K562 (cell line): ENCODE measurements at regions not wholly inside any gene's neighbourhood (a gene's known extent, or its start where the extent isn't known, plus 50 kb on each side); places are given as distances from the start of the nearest gene placed in this dataset.

Experiments
- ARHGAP35 ChIP-seq: fragments of 450-650 bp; IDR thresholded peaks from 2 replicates; pipeline ENCODE4 v1.6.1; 2018; ENCODE audit not compliant: partially characterized antibody
- CBFA2T2 ChIP-seq: fragments of 450-650 bp; conservative IDR thresholded peaks from 2 replicates; pipeline ENCODE4 v1.6.1; 2017; ENCODE audit warnings: mild to moderate bottlenecking
- CBX5 ChIP-seq: IDR thresholded peaks from 2 replicates; pipeline ENCODE4 v1.6.1; 2014; ENCODE audit warnings: low read depth, borderline replicate concordance
- CSDE1 ChIP-seq, 2 experiments: fragments of 450-650 bp; IDR thresholded peaks; 2 replicates each; pipeline ENCODE4 v1.6.1; 2016; ENCODE audit warnings: mild to moderate bottlenecking in 1 of 2
- ELF2 ChIP-seq: fragments of 250-450 bp; sonication (Bioruptor Pico); IDR thresholded peaks from 2 replicates; pipeline ENCODE4 v1.5.0; 2021; ENCODE audit warnings: mild to moderate bottlenecking
- GTF2E2 ChIP-seq: fragments of 200-800 bp; sonication (Bioruptor generic); IDR thresholded peaks from 2 replicates; pipeline ENCODE4 v1.6.1; 2016; ENCODE audit warnings: missing genetic modification characterization, missing compliant biosample characterization
- HDAC8 ChIP-seq: fragments of 450-650 bp; IDR thresholded peaks from 2 replicates; pipeline ENCODE4 v1.6.1; 2016; ENCODE audit warnings: mild to moderate bottlenecking, missing genetic modification characterization, moderate library complexity, missing compliant biosample characterization
- MNT ChIP-seq, 2 experiments: fragments of 450-650 bp; conservative IDR thresholded peaks; 2 replicates each; pipeline ENCODE4 v1.6.1; 2017; ENCODE audit warnings: mild to moderate bottlenecking in 2 of 2, moderate library complexity in 2 of 2
- NFYB ChIP-seq: IDR thresholded peaks from 2 replicates; pipeline ENCODE4 v1.6.1; 2011; ENCODE audit warnings: mild to moderate bottlenecking, moderate library complexity; ENCODE audit not compliant: insufficient read length; ENCODE audit errors: extremely low read depth
- NR1H2 ChIP-seq: sonication (generic); formaldehyde crosslinking; IDR thresholded peaks from 2 replicates; pipeline ENCODE4 v1.4.0; 2020; ENCODE audit warnings: mild to moderate bottlenecking, missing genetic modification reagents
- NR3C1 ChIP-seq: sonication (generic); formaldehyde crosslinking; IDR thresholded peaks from 2 replicates; pipeline ENCODE4 v1.8.1; 2022; ENCODE audit warnings: missing genetic modification reagents
- RB1 ChIP-seq: fragments of 450-650 bp; IDR thresholded peaks from 2 replicates; pipeline ENCODE4 v1.6.1; 2017; ENCODE audit warnings: low read depth, mild to moderate bottlenecking
- RBM39 ChIP-seq: fragments of 200-400 bp; formaldehyde crosslinking; optimal IDR thresholded peaks from 2 replicates; pipeline ENCODE3; 2018; ENCODE audit warnings: low read depth, low read length
- RUNX1 ChIP-seq: sonication (generic); IDR thresholded peaks from 2 replicates; pipeline ENCODE4 v1.6.1; 2016; ENCODE audit warnings: antibody characterized with exemption, low read depth
- SAFB2 ChIP-seq: fragments of 200-400 bp; formaldehyde crosslinking; IDR thresholded peaks from 2 replicates; pipeline ENCODE4 v1.6.1; 2018; ENCODE audit warnings: borderline replicate concordance, low read length, low read depth, moderate library complexity; ENCODE audit not compliant: severe bottlenecking
- TCF3 ChIP-seq: sonication (generic); formaldehyde crosslinking; IDR thresholded peaks from 2 replicates; pipeline ENCODE4 v1.4.0; 2020; ENCODE audit warnings: mild to moderate bottlenecking, missing genetic modification reagents
- TRIM25 ChIP-seq: fragments of 450-650 bp; IDR thresholded peaks from 2 replicates; pipeline ENCODE4 v1.7.0; 2016; ENCODE audit warnings: borderline replicate concordance
- ZNF175 ChIP-seq: fragments of 200-800 bp; sonication (Bioruptor generic); IDR thresholded peaks from 2 replicates; pipeline ENCODE4 v1.6.1; 2016; ENCODE audit warnings: low read depth, mild to moderate bottlenecking, missing genetic modification characterization, missing compliant biosample characterization
- ZNF277 ChIP-seq: fragments of 250-450 bp; sonication (Bioruptor Pico); IDR thresholded peaks from 2 replicates; pipeline ENCODE4 v1.8.0; 2022; ENCODE audit warnings: inconsistent platforms, mild to moderate bottlenecking, moderate library complexity, borderline replicate concordance
- ZNF280A ChIP-seq: fragments of 450-650 bp; IDR thresholded peaks from 2 replicates; pipeline ENCODE4 v1.6.1; 2018; ENCODE audit warnings: mild to moderate bottlenecking, low read depth; ENCODE audit not compliant: partially characterized antibody
- ZNF347 ChIP-seq: fragments of 450-650 bp; formaldehyde crosslinking; IDR thresholded peaks from 2 replicates; pipeline ENCODE4 v1.4.0; 2020; ENCODE audit warnings: low read depth, mild to moderate bottlenecking, moderate library complexity
- ZNF639 ChIP-seq, 2 experiments: fragments of 200-800 bp in 1 of 2; sonication (Bioruptor generic) in 1 of 2; sonication (generic) in 1 of 2; formaldehyde crosslinking in 1 of 2; IDR thresholded peaks in 1 of 2; conservative IDR thresholded peaks in 1 of 2; 2 replicates each; pipeline versions ENCODE4 v1.5.0 to v1.6.1; 2016 to 2020; ENCODE audit warnings: missing compliant biosample characterization in 1 of 2, missing genetic modification characterization in 1 of 2, missing genetic modification reagents in 1 of 2
- ZNF778 ChIP-seq: fragments of 450-650 bp; formaldehyde crosslinking; IDR thresholded peaks from 2 replicates; pipeline ENCODE4 v1.4.0; 2020; ENCODE audit warnings: mild to moderate bottlenecking, moderate library complexity

- TF ChIP-seq SAFB2 (no peak), CBX5 (no peak), NR1H2 (CRISPR knock-in tag) (no peak), GTF2E2 (tag) (no peak), TCF3 (CRISPR knock-in tag) (no peak), RB1 (no peak), ZNF778 (CRISPR knock-in tag) (no peak), CBFA2T2 (no peak), NR3C1 (CRISPR knock-in tag) (no peak), ZNF280A (no peak), RBM39 (no peak), NFYB (no peak), TRIM25 (no peak), MNT (conservative IDR thresholded peaks at IDR 0.05) (no peak), ELF2 (no peak), ARHGAP35 (no peak), RUNX1 (no peak), ZNF347 (CRISPR knock-in tag) (no peak), ZNF175 (CRISPR knock-in tag) (peak; percentile 81), ZNF639 (CRISPR knock-in tag; conservative IDR thresholded peaks at IDR 0.05 in 1 of 2, IDR thresholded peaks at IDR 0.05 in 1 of 2) (peak in 1 of 2 experiments; percentile 80; a peak in 2 of 4 replicates), CSDE1 (IDR thresholded peaks at IDR 0.05) (no peak), HDAC8 (tag) (0 out of 2 replicates have a peak, but pooled peaks have one; percentile 17), ZNF277 (CRISPR knock-in tag) (no peak)
These were observed 265.9 kb upstream of the KLF14 start (continued) for GRCh38 chr7:130999926-131000325.
